H1 (cell line): ENCODE measurements at regions not wholly inside any gene's neighbourhood (a gene's known extent, or its start where the extent isn't known, plus 50 kb on each side); places are given as distances from the start of the nearest gene placed in this dataset.

ENCODE experiments used
- CTCF ChIA-PET: fragments of 300-600 bp; sonication (Branson Sonifier 250); formaldehyde crosslinking; loops from one replicate; lab custom pipeline; 2021; ENCODE audit not compliant: partially characterized antibody; lab: Charles Lee
- POLR2A ChIA-PET: fragments of 300-600 bp; sonication (Branson Sonifier 250); formaldehyde crosslinking; loops from one replicate; lab custom pipeline; 2021; ENCODE audit warnings: inconsistent platforms; ENCODE audit not compliant: partially characterized antibody; lab: Charles Lee
- DNase-seq, 2 experiments: peaks; one replicate each; pipeline versions ENCODE4 v3.0.0 to v3.0.0-alpha.2; 2010 to 2022; ENCODE audit warnings: low spot score in 2 of 2, low read depth in 1 of 2, mixed read lengths in 1 of 2
- FAIRE-seq: peaks from 2 replicates; lab custom pipeline; 2011; peaks lifted over from hg19 to GRCh38; lab: Jason Lieb, UNC
- H2AFZ ChIP-seq: 2 replicates; pipeline ENCODE4 v1.8.1; 2012; ENCODE audit warnings: low read length, inconsistent platforms
- H2AK5ac ChIP-seq: 2 replicates; pipeline ENCODE4 v1.6.1; 2013; ENCODE audit warnings: low read depth, low read length
- H2BK120ac ChIP-seq: replicated peaks from 2 replicates; pipeline ENCODE3; 2013; ENCODE audit warnings: low read depth, low read length, inconsistent platforms
- H2BK12ac ChIP-seq: 2 replicates; pipeline ENCODE4 v1.6.1; 2013; ENCODE audit warnings: low read depth, low read length
- H2BK15ac ChIP-seq: 2 replicates; pipeline ENCODE4 v1.6.1; 2013; ENCODE audit warnings: low read length
- H2BK20ac ChIP-seq: 2 replicates; pipeline ENCODE4 v1.6.1; 2013; ENCODE audit warnings: low read length
- H2BK5ac ChIP-seq: 2 replicates; pipeline ENCODE4 v1.6.1; 2013; ENCODE audit warnings: low read depth, low read length
- H3K14ac ChIP-seq: 2 replicates; pipeline ENCODE4 v1.6.1; 2013; ENCODE audit warnings: inconsistent platforms; ENCODE audit not compliant: insufficient read length
- H3K18ac ChIP-seq: 2 replicates; pipeline ENCODE4 v1.6.1; 2013; ENCODE audit warnings: low read length; ENCODE audit errors: extremely low read depth
- H3K23ac ChIP-seq: 2 replicates; pipeline ENCODE4 v1.6.1; 2013; ENCODE audit warnings: inconsistent platforms; ENCODE audit not compliant: insufficient read length
- H3K23me2 ChIP-seq: 2 replicates; pipeline ENCODE4 v1.6.1; 2013; ENCODE audit warnings: low read depth, low read length
- H3K27ac ChIP-seq: 2 replicates; pipeline ENCODE4 v1.6.1; 2011; ENCODE audit warnings: low read depth, low read length, inconsistent platforms
- H3K27me3 ChIP-seq, 4 experiments: replicated peaks in 1 of 4; 1 replicate in 1 of 4; 2 replicates in 3 of 4; pipeline versions ENCODE4 v1.6.1 to v1.8.1; 2011 to 2013; ENCODE audit warnings: low read length in 3 of 4, mild to moderate bottlenecking in 3 of 4, inconsistent platforms in 2 of 4, mixed read lengths in 2 of 4, moderate library complexity in 1 of 4; ENCODE audit not compliant: control insufficient read depth in 3 of 4, insufficient read depth in 3 of 4; ENCODE audit errors: extremely low read depth in 1 of 4
- H3K36me3 ChIP-seq, 4 experiments: 2 replicates each; pipeline versions ENCODE4 v1.6.1 to v1.8.1; 2011 to 2013; ENCODE audit warnings: mild to moderate bottlenecking in 4 of 4, low read length in 3 of 4, moderate library complexity in 2 of 4, control low read depth in 1 of 4, inconsistent platforms in 1 of 4; ENCODE audit not compliant: insufficient read depth in 4 of 4, control insufficient read depth in 2 of 4
- H3K4ac ChIP-seq: replicated peaks from 2 replicates; pipeline ENCODE3; 2013; ENCODE audit warnings: low read length, low read depth, mixed read lengths, inconsistent platforms; ENCODE audit not compliant: insufficient read length
- H3K4me1 ChIP-seq, 4 experiments: replicated peaks in 1 of 4; 1 replicate in 1 of 4; 2 replicates in 3 of 4; pipeline versions ENCODE4 v1.6.1 to v1.8.1; 2011 to 2013; ENCODE audit warnings: low read length in 3 of 4, inconsistent platforms in 2 of 4, mixed read lengths in 1 of 4; ENCODE audit not compliant: insufficient read depth in 4 of 4, control insufficient read depth in 3 of 4
- H3K4me2 ChIP-seq, 2 experiments: 2 replicates each; pipeline versions ENCODE4 v1.6.1 to v1.8.1; 2011 to 2013; ENCODE audit warnings: low read depth in 2 of 2, low read length in 2 of 2, control low read depth in 1 of 2, inconsistent platforms in 1 of 2, mild to moderate bottlenecking in 1 of 2; ENCODE audit not compliant: insufficient read depth in 1 of 2
- H3K4me3 ChIP-seq, 4 experiments: fragments of 200-600, 300-600 bp in 1 of 4; sonication (generic), shearing (Covaris generic), sonication (Bioruptor Twin) in 1 of 4; 2 replicates each; pipeline versions ENCODE4 v1.5.1 to v1.8.1; 2011 to 2016; ENCODE audit warnings: low read length in 4 of 4, low read depth in 3 of 4, control low read depth in 2 of 4, inconsistent platforms in 2 of 4, mild to moderate bottlenecking in 2 of 4, mixed read lengths in 1 of 4, moderate library complexity in 1 of 4; ENCODE audit not compliant: insufficient read depth in 2 of 4; ENCODE audit errors: extremely low read depth in 1 of 4
- H3K56ac ChIP-seq: replicated peaks from 2 replicates; pipeline ENCODE3; 2013; ENCODE audit warnings: low read depth, mild to moderate bottlenecking, mixed read lengths, low read length, inconsistent platforms; ENCODE audit not compliant: insufficient read length
- H3K79me1 ChIP-seq: 2 replicates; pipeline ENCODE4 v1.6.1; 2013; ENCODE audit warnings: low read depth, low read length, control low read depth
- H3K79me2 ChIP-seq, 2 experiments: 2 replicates each; pipeline versions ENCODE4 v1.6.1 to v1.8.1; 2012 to 2013; ENCODE audit warnings: low read length in 2 of 2, mild to moderate bottlenecking in 2 of 2, inconsistent platforms in 1 of 2; ENCODE audit not compliant: insufficient read depth in 2 of 2, control insufficient read depth in 1 of 2
- H3K9ac ChIP-seq, 4 experiments: replicated peaks in 1 of 4; 1 replicate in 1 of 4; 2 replicates in 3 of 4; pipeline versions ENCODE4 v1.6.1 to v1.8.1; 2011 to 2013; ENCODE audit warnings: low read depth in 3 of 4, low read length in 3 of 4, control low read depth in 2 of 4, mild to moderate bottlenecking in 2 of 4, moderate library complexity in 2 of 4, inconsistent platforms in 1 of 4; ENCODE audit errors: extremely low read depth in 1 of 4
- H3K9me3 ChIP-seq, 2 experiments: 2 replicates each; pipeline versions ENCODE4 v1.6.1 to v1.8.1; 2012 to 2013; ENCODE audit warnings: mild to moderate bottlenecking in 2 of 2, moderate library complexity in 2 of 2, control low read depth in 1 of 2, inconsistent platforms in 1 of 2, low read depth in 1 of 2, low read length in 1 of 2, mixed read lengths in 1 of 2; ENCODE audit not compliant: insufficient read depth in 2 of 2
- H4K20me1 ChIP-seq, 2 experiments: replicated peaks in 1 of 2; 2 replicates each; pipeline versions ENCODE3 to v1.8.1; 2011 to 2013; ENCODE audit warnings: inconsistent platforms in 2 of 2, low read length in 2 of 2, mild to moderate bottlenecking in 1 of 2; ENCODE audit not compliant: insufficient read depth in 2 of 2, control insufficient read depth in 1 of 2
- H4K5ac ChIP-seq: 2 replicates; pipeline ENCODE4 v1.6.1; 2013; ENCODE audit warnings: low read length, low read depth, mixed read lengths, inconsistent platforms; ENCODE audit not compliant: insufficient read length
- H4K8ac ChIP-seq: 2 replicates; pipeline ENCODE4 v1.8.0; 2013; ENCODE audit warnings: mild to moderate bottlenecking, moderate library complexity, low read length, inconsistent platforms; ENCODE audit not compliant: insufficient read depth; ENCODE audit errors: extremely low read depth
- H4K91ac ChIP-seq: replicated peaks from 2 replicates; pipeline ENCODE3; 2013; ENCODE audit warnings: low read length, mixed read lengths, inconsistent platforms; ENCODE audit not compliant: insufficient read length
- ATF3 ChIP-seq: IDR thresholded peaks from 2 replicates; pipeline ENCODE4 v1.6.1; 2011; ENCODE audit warnings: low read depth, mild to moderate bottlenecking, low read length; ENCODE audit not compliant: insufficient read depth
- BACH1 ChIP-seq: IDR thresholded peaks from 2 replicates; pipeline ENCODE4 v1.6.1; 2012; ENCODE audit warnings: low read length, improper control_type of control experiment
- CHD2 ChIP-seq: IDR thresholded peaks from 2 replicates; pipeline ENCODE4 v1.6.1; 2012; ENCODE audit warnings: low read length, improper control_type of control experiment
- EGR1 ChIP-seq: IDR thresholded peaks from 2 replicates; pipeline ENCODE4 v1.6.1; 2011; ENCODE audit warnings: low read depth, low read length, borderline replicate concordance
- GTF2F1 ChIP-seq: IDR thresholded peaks from 2 replicates; pipeline ENCODE4 v1.6.1; 2012; ENCODE audit warnings: low read depth, low read length, improper control_type of control experiment, borderline replicate concordance
- NANOG ChIP-seq: IDR thresholded peaks from 2 replicates; pipeline ENCODE4 v1.6.1; 2011; ENCODE audit warnings: low read length, low read depth, mild to moderate bottlenecking, inconsistent platforms; ENCODE audit not compliant: insufficient read depth, poor library complexity, severe bottlenecking
- RFX5 ChIP-seq: IDR thresholded peaks from 2 replicates; pipeline ENCODE4 v1.6.1; 2011; ENCODE audit warnings: low read depth, low read length, improper control_type of control experiment, borderline replicate concordance
- TAF1 ChIP-seq: IDR thresholded peaks from 2 replicates; pipeline ENCODE4 v1.6.1; 2011; ENCODE audit warnings: mild to moderate bottlenecking, low read depth, low read length
- WGBS, 2 experiments: shearing (Covaris generic) in 1 of 2; methylation state at CpG; one replicate each; pipeline versions ENCODE4 v1.1.6 to v1.1.7; 2013 to 2015; ENCODE audit warnings: low lambda C conversion rate in 2 of 2, mixed read lengths in 2 of 2, inconsistent platforms in 1 of 2, low coverage in 1 of 2, missing lambda C conversion rate in 1 of 2; ENCODE audit not compliant: insufficient replicate concordance in 2 of 2, insufficient coverage in 1 of 2, insufficient read length in 1 of 2; ENCODE audit errors: extremely low coverage in 1 of 2, missing lambda C conversion rate in 1 of 2; 5-methylcytosine and 5-hydroxymethylcytosine counted together

- Histone ChIP-seq H3K27me3 (no peaks in the 10 kb centered on the region), H4K91ac (no peak overlapping the region), H3K4me2 (no peak overlapping the region), H2AK5ac (no peak overlapping the region), H3K4me3 (no peak overlapping the region), H3K79me1 (no peaks in the 10 kb centered on the region), H3K4ac (no peak overlapping the region), H3K36me3 (peaks cover 0 to 24% (median 8%) of the 10 kb centered on the region in 4 experiments; a peak in 7 of 8 replicates), H2BK5ac (no peak overlapping the region), H3K18ac (no peak overlapping the region), H2BK15ac (no peak overlapping the region), H3K79me2 (no peaks in the 10 kb centered on the region), H3K27ac (no peak overlapping the region), H3K9me3 (no peaks in the 10 kb centered on the region), H2BK120ac (no peak overlapping the region), H3K56ac (no peak overlapping the region), H3K23ac (no peak overlapping the region), H2AFZ (no peak overlapping the region), H3K4me1 (no peaks in the 10 kb centered on the region), H3K9ac (no peak overlapping the region)
- DNase-seq (no peak), FAIRE-seq (no peak)
- CTCF ChIA-PET = interaction anchor here (0.8 kb wide), 1 partner anchor 9 kb away, joined by 3 read pairs; no protein-coding TSS in a partner anchor
- TF ChIP-seq TAF1 (no peak), EGR1 (no peak), BACH1 (no peak), RFX5 (no peak), ATF3 (no peak), NANOG (no peak), CHD2 (no peak), GTF2F1 (no peak)
- TF ChIP-seq, all 59 proteins: peak for 0
- H2BK20ac ChIP-seq = no peak overlapping the region
- POLR2A ChIA-PET = no interaction called here
- no peak overlapping the region for H3K14ac ChIP-seq
- no peak overlapping the region for H2BK12ac ChIP-seq
- H3K23me2 ChIP-seq = no peaks in the 10 kb centered on the region
- H4K20me1 ChIP-seq = peaks cover 0 to 2% of the 10 kb centered on the region in 2 experiments
- no peak overlapping the region for H4K5ac ChIP-seq
- H4K8ac ChIP-seq = no peak overlapping the region
- WGBS, 2 experiments = 93% methylated on average over 5 of the region's 5 CpGs; no CpG with 5 or more reads in 1 of the 2 experiments
Observed at GRCh38 chr21:28872218-28872617, 120.5 kb downstream of the LTN1 start.
